Stimulated activated CD4-positive, alpha-beta T cell treated with anti-CD3 and anti-CD28 coated beads, Interleukin-2, amount 100 ng/mL, for 24 hours (primary cell): ENCODE measurements at regions not wholly inside any gene's neighbourhood (a gene's known extent, or its start where the extent isn't known, plus 50 kb on each side); places are given as distances from the start of the nearest gene placed in this dataset.

ENCODE experiments used
- DNase-seq, 2 donors: peaks; one replicate each; pipeline ENCODE4 v3.0.0-alpha.2; 2020

DNA sequence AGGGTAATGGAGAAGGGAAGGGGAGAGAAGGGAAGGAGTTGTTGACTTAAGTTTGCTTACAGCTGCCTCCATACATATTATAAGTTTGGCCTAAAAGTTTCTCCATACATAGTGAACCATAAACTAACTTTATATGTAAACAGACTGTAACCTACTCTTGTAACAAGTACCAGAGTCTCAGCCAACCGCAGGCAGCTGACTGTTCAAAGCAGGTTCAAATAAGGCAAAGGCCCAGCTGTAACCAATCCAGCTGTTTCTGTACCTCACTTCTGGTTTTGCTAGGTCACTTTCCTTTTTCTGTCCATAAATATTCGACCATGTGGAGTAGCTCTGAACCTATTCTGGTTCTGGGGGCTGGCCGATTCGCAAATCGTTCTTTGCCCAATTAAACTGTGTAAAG, 591.2 kb downstream of the INSC start:
- no peak for DNase-seq

- no peak for DNase-seq
These were observed 592.5 kb downstream of the INSC start for GRCh38 chr11:15707194-15707593.

DNA sequence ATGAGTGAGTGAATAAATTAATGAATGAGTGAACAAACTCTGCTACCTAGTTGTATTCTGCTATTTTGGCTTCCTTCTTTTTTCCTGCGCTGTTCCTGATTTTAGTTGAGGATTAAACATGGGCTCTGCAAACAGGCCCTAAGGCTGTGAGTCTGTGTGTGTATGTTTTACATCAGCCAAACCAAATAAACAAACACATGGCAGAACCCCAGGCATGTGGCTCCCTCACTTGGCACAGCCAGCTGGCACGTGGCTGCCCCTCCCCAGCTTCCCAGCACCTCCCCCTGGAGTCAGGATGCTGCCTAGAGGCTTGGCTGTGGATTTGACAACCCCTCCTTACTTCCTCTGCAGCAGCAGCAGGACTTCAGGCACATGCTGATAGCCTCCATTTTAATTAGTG, 593.2 kb downstream of the INSC start:
- DNase-seq = no peak

- DNase-seq = no peak
These were observed 596.0 kb downstream of the INSC start for GRCh38 chr11:15710580-15711275.

- no peak for DNase-seq
These were observed 596.6 kb downstream of the INSC start for GRCh38 chr11:15711311-15711710.

DNA sequence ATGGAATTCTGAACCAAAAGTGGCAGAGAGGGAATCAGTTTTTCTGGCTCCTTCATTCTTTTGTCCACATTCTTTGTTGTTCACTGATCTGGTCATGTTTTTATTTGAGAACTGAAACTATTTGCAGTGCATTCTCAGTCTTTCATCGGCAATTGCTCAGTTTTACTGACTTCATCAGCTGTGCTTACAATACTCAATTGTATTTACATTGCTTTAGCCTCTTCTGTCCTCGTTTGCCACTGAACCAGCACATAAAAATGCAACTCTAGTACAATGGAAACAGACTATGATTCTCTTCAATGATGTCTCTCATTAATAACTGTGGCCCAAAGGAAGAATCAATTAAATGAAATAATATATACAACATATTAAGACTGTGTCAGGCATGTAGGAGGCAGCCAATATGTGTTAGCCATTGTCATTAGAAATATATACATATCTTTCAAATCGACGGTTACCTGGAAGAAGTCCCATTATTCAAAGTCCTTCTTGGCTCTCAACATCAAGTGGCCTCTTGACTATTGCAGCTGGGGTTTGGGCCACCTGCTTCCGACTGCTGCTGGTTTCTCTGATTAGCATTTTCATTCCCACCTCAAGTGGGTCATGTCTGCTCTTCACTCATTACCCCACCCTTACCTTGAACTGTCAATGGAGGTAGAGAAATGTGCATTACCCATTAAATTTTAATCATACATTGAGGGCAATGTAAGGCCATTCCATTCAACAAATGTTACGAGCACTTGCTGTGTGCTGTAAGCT, 600.1 kb downstream of the INSC start:
- no peak for DNase-seq

DNA sequence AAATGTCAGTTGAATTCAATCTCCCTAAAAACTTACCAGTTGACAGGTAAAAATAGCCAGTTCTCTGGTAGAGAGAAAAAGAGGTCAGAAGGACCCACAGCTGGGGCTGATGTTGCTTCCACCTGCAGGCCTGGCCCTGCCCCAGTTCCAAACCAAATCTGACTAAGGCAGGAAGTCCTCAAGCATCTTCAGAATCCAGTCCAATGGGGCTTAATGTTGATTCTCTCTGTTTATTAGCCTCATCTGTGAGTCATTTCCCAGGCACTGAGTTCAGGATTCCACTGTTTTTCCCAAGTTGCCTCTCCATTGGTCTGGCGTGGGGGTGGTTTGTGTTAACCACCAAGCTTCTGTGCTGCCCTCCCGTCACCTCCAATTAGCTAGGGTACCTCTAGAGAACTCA, 601.8 kb downstream of the INSC start:
- DNase-seq = no peak

DNA sequence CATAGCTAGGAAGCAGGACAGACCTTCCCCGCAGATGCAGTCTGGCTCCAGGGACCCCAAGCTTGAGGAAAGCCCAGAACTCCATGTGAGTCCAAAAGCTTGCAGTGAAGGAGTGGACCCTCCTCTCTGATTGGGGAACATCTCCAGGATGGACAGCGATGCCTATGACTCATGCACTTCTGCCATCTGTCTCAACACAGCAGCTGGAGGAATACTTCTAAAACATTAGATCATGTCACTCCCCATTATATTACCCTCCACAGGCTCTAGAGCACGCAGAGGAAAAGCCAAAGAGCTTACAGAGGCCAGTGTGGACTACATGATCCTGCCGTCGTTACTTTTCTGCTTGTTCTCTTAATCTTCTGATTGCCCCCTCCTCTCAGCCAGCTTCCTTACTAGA, 605.7 kb downstream of the INSC start:
- no peak for DNase-seq

DNA sequence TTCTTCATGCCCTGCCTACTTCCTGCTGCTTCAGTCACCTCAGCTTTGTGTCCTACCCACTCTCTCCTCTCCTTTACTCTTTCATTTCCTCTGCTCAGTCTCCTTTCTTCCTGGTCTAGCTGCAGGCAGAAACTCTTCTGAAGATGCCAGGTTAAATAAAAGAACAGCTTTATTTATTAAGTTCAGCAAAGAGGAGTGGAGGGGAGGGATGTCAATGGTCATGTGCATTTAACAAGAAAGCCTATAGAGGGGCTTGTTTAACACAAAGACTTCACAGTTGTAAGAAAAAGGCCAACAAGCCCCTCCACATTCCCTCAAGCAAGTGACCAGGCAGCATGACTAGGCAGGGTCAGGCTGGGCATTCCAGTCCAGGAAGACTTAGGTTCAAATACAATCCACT, 609.2 kb downstream of the INSC start:
- DNase-seq = no peak

- DNase-seq = no peak
These were observed 609.9 kb downstream of the INSC start for GRCh38 chr11:15724601-15725000.

- DNase-seq = no peak
These were observed 610.5 kb downstream of the INSC start for GRCh38 chr11:15725246-15725645.

GRCh38 chr11:15726221-15726746, 611.6 kb downstream of the INSC start:
- no peak for DNase-seq

DNA sequence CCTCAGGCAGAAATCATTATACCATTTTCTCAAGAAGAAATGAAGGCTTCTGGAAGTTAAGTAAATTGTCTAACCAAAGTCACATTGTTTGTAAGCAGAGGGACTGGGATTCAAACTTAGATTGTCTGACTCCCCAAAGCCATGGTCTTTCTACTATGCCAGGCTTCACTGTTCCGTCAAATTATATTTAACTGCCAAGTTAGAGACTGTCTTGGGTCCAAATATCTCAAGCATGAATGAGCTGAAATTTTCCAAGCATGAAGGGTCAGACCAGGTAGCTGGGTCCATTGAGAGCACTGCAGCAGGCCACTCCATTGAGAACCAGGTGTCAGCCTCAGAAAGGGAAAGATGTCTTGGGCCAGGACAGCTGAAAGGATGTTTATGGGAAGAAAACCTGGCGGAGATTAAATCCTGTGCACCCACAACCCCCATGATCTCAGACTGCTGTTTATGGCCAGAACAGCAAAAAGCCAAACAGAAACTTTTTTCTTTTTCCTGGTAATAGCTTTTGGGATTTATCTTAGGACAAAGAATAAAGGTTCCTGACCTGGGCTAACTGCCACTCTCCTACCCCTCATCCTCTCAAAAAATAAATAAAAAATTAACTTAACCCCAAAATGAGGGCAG, 612.3 kb downstream of the INSC start:
- DNase-seq = no peak

DNA sequence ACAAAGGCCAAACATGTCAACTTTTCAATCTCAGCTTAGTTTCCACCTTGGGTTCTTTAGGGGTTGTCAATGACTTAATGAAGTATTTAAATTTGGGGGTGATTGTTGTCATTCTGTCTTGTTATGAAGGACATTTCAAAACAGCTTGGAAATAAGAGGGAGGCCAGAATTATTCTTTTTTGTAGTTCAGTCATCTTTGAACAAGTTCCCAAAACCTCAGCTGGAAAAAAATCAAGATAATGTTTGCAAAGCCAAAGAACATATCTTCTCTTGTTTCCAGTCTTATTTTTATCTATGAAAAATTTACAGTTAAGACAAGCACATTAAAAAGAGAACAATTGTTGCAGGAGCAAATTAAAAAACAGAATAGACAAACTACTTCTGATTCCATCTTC, 612.8 kb downstream of the INSC start:
- DNase-seq = no peak

GRCh38 chr11:15728207-15728606, 613.5 kb downstream of the INSC start:
- DNase-seq = no peak

- no peak for DNase-seq
These were observed 615.7 kb downstream of the INSC start for GRCh38 chr11:15730263-15730994.

GRCh38 chr11:15730995-15731385, 616.3 kb downstream of the INSC start:
- no peak for DNase-seq

DNA sequence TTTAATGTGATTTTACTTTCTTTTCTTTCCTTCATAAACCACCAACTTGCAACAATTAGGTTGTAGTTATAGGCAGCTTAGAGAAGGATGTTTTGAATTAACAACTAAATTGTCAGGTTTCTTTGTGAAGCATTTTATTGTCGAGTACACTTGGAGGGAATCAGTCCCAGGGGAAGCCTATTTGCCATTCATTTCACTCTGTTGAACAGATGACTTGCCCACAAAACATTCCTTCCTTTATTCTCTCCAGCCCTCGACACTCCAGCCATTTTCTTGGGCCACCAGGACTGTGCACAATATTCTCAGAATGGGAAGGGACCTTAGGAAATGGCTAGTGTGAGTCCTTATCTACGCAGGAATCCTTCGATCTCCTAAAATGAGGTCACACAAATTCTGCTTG, 620.6 kb downstream of the SOX6 start:
- DNase-seq = no peak

- no peak for DNase-seq
These were observed 619.0 kb downstream of the SOX6 start for GRCh38 chr11:15737320-15737719.

DNA sequence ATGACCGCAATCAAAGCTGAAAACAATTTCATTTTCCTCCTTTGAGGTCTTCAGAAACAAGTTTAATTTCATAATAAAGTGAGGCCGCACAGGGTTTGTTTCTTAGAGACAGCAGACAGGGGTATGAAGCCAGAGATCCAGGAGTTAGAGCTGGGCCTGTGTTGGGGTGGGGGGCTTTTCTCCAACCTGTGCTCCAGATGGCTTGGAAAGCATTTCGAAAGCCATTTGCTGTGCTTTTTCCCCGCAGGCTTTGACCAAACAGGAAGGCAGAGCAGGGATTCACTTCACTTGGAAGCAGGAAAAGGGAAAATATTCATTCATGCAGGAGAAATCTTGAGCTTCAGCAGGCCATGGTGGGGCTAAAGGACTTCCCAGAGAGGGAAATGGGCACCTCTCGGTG, 617.4 kb downstream of the SOX6 start:
- DNase-seq = no peak

DNA sequence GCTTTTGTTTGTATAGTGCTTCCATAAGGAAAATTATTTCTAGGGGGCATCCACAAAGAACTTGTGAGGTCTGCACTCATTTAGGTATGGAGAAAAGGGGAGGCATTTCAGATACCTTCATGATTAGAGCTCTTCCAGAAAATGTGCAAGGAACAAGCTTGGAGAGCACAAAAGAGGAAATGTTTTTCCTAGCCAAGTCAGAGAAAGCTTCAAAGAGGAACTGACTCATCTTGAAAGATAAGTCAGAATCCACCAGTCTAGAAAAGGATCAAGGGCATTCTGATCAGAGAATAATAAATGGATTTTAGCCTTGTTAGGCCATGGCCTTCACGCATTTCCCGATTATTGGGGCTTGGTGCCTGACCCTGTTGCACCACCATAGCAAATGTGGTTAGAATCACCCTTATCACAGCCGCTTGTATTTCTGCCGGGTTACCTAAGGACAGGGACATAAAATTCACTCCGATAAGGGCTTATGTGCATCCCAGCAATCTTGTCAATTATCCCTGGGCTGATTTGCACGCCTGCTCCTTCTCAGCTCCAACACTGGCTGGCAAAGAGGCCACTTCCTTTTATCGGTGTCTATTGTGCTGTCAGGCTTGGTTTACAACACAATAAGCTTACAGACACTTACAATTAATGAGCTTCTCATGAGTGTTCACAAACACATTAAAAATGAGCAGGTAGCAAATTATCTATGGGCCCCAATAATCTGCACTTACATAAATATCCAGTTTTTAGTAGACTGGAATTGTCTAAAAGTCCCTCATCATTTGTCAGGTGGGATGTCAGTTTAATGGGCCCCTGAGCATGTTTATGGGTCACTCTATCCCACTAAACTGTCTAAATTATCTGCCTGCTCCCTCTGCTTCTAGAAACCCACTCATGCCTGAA, 613.5 kb downstream of the SOX6 start:
- no peak for DNase-seq

GRCh38 chr11:15744693-15745092, 611.7 kb downstream of the SOX6 start:
- no peak for DNase-seq
